GM18868 (cell line): ENCODE measurements at regions not wholly inside any gene's neighbourhood (a gene's known extent, or its start where the extent isn't known, plus 50 kb on each side); places are given as distances from the start of the nearest gene placed in this dataset.

Source experiments
- ATAC-seq: cut with Tn5 transposase; IDR thresholded peaks from one replicate; pipeline ENCODE4 v1.9.1; 2021; ENCODE audit warnings: mild to moderate bottlenecking, moderate library complexity; ENCODE audit not compliant: unreplicated experiment

GRCh38 chr12:85669911-85670310 is 166.3 kb downstream of the RASSF9 start:
- ATAC-seq, result no peak

GRCh38 chr12:85672436-85672835 is 163.8 kb downstream of the RASSF9 start:
- ATAC-seq, result no peak

DNA sequence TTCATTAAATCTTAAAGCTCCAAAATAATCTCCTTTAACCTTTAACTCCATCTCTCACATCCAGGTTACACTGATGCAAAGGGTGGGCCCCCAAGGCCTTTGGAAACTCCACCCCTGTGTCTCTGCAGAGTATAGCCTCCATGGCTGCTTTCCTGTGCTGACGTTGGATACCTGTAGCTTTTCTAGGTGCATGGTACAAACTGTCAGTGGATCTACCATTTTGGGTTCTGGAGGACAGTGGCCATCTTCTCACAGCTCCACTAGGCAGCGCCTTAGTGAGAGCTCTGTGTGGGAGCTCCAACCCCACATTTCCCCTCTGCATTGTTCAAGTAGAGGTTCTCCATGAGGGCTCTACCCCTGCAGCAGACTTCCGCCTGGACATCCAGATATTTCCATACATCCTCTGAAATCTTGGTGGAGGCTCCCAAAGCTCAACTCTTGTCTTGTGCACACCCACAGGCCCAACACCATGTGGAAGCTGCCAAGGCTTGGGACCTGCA is 162.2 kb downstream of the RASSF9 start:
- ATAC-seq, result no peak

DNA sequence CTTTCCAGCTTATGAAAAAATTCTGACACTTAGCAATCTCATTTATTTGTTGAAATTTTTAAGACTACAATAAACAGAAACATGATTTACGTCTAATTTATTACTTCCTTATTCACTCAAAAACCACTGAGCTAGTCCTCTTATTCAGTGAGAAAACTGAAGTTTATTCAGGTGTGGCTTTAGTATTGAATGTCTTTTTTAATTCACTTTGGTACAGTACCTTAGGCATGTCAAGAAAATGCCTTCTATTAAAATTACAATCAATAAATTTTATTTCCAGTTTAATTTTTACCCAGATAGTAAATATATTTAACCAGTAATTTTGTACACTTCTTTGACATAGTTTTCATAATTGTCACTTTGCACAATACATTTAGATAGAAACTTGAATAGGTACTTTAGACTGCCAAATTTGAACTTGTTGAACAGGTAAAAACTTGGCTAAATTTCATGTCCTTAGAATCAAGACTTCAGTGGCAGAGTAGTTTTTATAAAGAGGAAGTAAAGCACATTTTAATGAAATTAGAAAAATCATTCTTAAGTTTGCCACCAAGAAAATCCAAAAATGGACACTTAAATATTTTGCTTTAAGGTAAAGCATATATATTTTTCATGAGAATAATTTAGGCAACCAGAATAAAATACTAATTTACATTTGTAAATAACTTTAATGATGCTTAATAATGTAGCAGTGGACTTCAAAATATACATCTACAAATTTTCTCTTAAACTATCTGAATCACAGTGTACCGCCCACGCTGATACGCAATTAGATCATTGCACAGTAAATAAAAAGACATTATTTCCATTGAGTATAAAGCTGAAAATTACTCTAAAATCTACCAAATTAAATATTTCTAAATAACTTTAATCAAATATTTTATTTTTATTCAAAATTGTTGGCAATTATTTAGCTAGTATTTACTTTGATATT is 159.1 kb downstream of the RASSF9 start:
- no peak for ATAC-seq

- ATAC-seq, result no peak
Observed at GRCh38 chr12:85679296-85679695, 156.9 kb downstream of the RASSF9 start.

GRCh38 chr12:85680881-85681280 is 155.3 kb downstream of the RASSF9 start:
- ATAC-seq, result no peak

GRCh38 chr12:85681333-85681732 is 154.9 kb downstream of the RASSF9 start:
- ATAC-seq, result no peak

DNA sequence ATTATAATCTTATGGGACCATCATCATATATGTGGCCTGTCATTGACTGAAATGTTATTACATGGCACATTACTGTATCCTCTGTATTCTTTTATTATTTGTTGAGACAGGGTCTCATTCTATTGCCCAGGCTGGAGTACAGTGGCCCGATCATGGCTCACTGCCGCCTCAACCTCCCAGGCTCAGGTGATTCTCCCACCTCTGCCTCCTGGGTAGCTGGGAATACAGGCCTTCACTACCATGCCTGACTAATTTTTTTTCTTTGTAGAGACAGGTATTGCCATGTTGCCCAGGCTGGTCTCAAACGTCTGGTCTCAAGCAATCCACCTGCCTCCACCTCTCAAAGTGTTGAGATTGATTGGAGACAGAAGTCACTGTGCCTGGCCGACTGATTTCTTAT is 153.2 kb downstream of the RASSF9 start:
- ATAC-seq, result no peak

DNA sequence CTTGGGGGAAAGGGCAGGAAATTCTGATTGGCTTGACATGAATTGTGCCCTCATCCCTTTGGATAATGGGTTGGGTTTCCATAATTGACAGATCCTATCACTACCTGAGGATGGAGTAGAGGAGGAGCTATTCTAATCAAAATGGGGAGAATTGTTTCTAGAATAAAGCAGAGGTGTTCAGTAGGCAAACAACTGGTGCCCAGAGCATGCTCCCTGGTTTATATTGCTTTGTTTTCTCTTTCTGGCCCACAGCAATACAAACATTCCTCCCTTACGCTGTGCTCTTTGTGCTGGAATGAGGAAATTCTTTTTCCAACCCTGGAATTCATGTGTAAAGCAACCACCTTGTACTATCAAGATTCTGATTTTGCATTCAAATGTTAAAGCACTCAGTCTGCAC is 147.4 kb downstream of the RASSF9 start:
- no peak for ATAC-seq

DNA sequence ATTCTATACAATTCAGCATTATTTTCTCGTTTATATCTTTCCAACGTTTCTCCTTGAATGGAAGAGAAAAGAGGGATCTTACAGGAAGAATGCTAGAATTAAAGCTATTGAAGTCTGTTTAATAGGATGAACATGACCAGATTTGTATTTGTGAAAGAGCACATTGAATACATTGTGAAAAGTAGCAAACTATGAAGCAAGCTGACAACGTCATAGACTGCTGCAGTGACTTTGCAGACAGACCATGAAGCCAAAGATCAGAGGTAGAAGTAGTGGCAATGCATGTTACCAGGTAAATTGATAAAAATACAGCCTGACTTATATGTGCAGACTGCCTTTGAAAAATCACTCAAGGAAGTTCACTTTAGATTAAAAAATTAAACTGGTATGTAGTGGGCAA is 146.1 kb downstream of the RASSF9 start:
- no peak for ATAC-seq

- no peak for ATAC-seq
Observed at GRCh38 chr12:85693093-85693665, 143.0 kb downstream of the RASSF9 start.

DNA sequence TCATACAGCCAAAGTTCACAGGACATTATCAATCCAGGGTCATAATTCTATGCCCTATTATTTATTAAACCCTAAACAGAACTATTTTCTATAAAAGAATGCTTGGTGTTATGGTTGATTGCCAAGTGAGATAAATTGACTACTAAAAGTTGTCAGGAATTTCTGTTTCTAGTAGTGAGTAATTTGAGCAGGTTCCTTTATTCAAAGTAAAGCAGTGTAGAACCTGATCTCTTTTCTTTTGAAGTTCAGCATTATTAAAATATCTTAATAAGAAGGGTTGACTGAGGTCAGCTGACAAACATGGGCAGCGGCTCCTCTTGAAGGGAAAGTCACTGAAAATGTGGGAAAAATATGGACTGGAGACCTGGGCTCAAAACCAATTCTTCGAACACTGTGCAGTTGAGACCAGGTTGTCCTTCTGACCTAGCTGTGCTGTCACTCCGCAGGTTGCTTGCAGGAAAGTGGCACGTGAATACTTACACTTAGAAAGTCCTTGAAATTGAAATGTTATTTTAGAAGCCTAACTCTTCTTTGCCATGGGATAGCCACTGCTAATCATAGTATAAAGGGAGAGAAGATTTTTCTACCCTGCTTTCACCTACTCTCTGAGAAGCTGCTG is 141.0 kb downstream of the RASSF9 start:
- ATAC-seq, result no peak

GRCh38 chr12:85697003-85697402 is 139.2 kb downstream of the RASSF9 start:
- no peak for ATAC-seq

GRCh38 chr12:85698937-85699336 is 137.3 kb downstream of the RASSF9 start:
- no peak for ATAC-seq

- no peak for ATAC-seq
Observed at GRCh38 chr12:85708775-85709174, 127.4 kb downstream of the RASSF9 start.

GRCh38 chr12:85711735-85712390 is 124.3 kb downstream of the RASSF9 start:
- no peak for ATAC-seq

- ATAC-seq, result no peak
Observed at GRCh38 chr12:85713373-85713772, 122.8 kb downstream of the RASSF9 start.

DNA sequence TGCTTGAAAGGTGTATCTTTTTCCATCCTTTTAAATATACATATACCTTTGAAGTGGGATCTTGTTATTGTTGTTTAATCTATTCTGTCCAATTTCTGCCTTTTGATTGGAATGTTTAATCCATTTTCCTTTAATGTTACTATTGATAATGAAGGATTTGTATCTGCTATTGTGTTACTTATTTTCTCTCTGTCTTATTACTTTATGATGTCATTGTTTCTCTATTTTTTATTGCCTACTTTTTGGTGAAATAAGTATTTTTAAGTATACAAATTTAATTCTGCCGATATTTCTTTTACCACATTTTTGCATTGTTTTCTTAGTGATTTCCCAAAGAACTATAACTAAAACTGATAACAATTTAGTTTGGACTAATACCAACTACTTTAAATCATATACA is 121.8 kb downstream of the RASSF9 start:
- no peak for ATAC-seq

DNA sequence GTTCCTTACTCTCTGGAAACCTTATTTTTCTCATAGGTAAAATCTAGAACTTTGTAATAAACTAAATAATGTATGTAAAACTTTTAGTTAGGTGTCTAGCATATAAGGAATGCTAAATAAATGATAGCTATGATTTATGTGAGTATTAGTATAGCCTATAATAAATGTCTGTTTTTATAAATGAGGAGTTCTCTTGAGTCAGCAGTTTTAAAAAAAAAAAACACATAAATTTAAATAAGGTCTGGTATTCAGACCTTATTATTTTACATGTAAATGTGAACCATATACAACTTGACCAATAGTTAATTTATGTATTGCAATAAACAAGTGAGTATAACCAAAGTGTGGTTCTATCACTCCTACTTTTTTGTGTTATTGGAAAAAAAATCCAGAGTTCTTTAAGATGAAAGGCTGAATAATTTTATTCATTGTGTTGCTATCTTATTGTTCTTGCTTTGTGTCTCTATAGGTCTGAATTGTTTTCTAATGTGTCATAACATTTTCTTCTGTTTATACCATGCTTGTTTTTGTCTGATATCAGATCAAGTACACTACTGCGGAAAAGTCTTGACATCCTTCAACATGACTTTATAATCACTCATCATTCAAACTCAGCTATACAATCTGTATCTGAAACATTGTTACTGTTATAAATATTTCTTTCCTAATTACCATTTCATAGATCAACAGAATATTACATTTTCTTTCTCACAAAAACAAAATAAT is 115.7 kb downstream of the RASSF9 start:
- no peak for ATAC-seq

DNA sequence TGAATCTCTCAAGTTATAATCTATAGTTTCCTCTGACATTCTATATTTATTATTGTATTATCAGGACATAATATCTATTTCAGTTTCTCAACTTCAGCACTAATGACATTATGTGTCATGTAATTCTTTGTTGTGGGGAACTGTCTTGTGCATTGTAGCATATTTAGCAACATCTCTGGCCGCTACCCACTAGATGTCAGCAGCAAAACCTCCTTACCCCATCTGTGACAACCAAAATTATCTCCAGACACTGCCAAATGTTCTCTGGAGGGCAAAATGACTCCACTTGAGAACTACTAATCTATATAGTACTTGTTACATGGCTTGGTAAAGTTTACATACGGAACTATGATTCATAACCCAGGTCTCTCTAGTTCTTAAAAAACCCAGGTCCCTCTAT is 110.2 kb downstream of the RASSF9 start:
- ATAC-seq, result no peak
